NCI-H524 (cell line): ENCODE measurements at regions not wholly inside any gene's neighbourhood (a gene's known extent, or its start where the extent isn't known, plus 50 kb on each side); places are given as distances from the start of the nearest gene placed in this dataset.

Experiments
- DNase-seq, 2 experiments: peaks; one replicate each; lab custom pipeline; 2025; lab: John Stamatoyannopoulos, UW

GRCh38 chr19:5235458-5236219 is 105.0 kb downstream of the PTPRS start:
- no peak for DNase-seq

- no peak for DNase-seq
Observed at GRCh38 chr19:5234412-5234811, 106.2 kb downstream of the PTPRS start.

GRCh38 chr19:5232798-5233505 is 107.7 kb downstream of the PTPRS start:
- DNase-seq: no peak

- DNase-seq: no peak
Observed at GRCh38 chr19:5231857-5232678, 108.5 kb downstream of the PTPRS start.

GRCh38 chr19:5230730-5231555 is 109.7 kb downstream of the PTPRS start:
- DNase-seq: no peak

- DNase-seq: no peak
Observed at GRCh38 chr19:5229778-5230335, 110.8 kb downstream of the PTPRS start.

- DNase-seq: no peak
Observed at GRCh38 chr19:5228932-5229777, 111.5 kb downstream of the PTPRS start.

GRCh38 chr19:5228490-5228889 is 112.1 kb downstream of the PTPRS start:
- no peak for DNase-seq

- DNase-seq: no peak
Observed at GRCh38 chr19:5225486-5226345, 114.9 kb downstream of the PTPRS start.

GRCh38 chr19:5224480-5224879 is 116.1 kb downstream of the PTPRS start:
- no peak for DNase-seq

GRCh38 chr19:5222821-5223321 is 117.7 kb downstream of the PTPRS start:
- no peak for DNase-seq

GRCh38 chr19:5222178-5222577 is 118.4 kb downstream of the PTPRS start:
- no peak for DNase-seq

GRCh38 chr19:5220866-5221265 is 119.7 kb downstream of the PTPRS start:
- no peak for DNase-seq

GRCh38 chr19:5220361-5220760 is 120.3 kb downstream of the PTPRS start:
- no peak for DNase-seq

- DNase-seq: no peak
Observed at GRCh38 chr19:5219551-5220304, 120.9 kb downstream of the PTPRS start.

GRCh38 chr19:5218963-5219530 is 121.6 kb downstream of the PTPRS start:
- DNase-seq: no peak

- DNase-seq: no peak
Observed at GRCh38 chr19:5218255-5218855, 122.3 kb downstream of the PTPRS start.

GRCh38 chr19:5217171-5217570 is 123.4 kb downstream of the PTPRS start:
- DNase-seq: no peak
